ENCODE measurements at regions not wholly inside any gene's neighbourhood (a gene's known extent, or its start where the extent isn't known, plus 50 kb on each side); places are given as distances from the start of the nearest gene placed in this dataset.

DNA sequence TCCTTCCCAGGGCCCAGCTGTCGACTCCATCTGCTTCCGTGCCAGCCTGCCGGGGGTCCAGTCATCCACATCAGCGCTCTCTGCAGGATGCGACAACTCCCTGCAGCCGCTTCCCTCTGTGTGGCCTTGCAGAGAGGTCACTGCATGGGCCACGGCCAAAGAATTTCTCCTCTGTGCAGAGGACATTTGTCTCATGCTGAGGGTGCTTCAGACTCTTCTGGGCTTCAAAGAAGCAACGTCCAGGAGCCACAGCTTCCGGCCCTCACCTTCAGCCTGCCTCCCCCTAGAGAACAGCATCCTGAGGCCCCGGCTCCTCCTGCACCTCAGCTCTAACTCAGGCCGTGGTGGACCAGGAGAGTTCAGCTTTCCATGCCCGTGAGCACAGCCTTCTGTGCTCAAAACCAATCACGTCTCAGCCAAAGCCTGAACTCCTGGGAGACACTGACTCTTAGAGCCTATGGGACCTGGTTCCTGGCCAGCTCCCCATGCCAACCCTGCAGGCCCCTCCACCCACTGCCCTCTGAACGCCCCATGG lies 258.9 kb downstream of the BRD1 start:
- no peak for TF ChIP-seq POLR2AphosphoS5 (IDR thresholded peaks at IDR 0.05; ENCODE audit: low read depth, low read length)
- TF ChIP-seq, protein P1, sequence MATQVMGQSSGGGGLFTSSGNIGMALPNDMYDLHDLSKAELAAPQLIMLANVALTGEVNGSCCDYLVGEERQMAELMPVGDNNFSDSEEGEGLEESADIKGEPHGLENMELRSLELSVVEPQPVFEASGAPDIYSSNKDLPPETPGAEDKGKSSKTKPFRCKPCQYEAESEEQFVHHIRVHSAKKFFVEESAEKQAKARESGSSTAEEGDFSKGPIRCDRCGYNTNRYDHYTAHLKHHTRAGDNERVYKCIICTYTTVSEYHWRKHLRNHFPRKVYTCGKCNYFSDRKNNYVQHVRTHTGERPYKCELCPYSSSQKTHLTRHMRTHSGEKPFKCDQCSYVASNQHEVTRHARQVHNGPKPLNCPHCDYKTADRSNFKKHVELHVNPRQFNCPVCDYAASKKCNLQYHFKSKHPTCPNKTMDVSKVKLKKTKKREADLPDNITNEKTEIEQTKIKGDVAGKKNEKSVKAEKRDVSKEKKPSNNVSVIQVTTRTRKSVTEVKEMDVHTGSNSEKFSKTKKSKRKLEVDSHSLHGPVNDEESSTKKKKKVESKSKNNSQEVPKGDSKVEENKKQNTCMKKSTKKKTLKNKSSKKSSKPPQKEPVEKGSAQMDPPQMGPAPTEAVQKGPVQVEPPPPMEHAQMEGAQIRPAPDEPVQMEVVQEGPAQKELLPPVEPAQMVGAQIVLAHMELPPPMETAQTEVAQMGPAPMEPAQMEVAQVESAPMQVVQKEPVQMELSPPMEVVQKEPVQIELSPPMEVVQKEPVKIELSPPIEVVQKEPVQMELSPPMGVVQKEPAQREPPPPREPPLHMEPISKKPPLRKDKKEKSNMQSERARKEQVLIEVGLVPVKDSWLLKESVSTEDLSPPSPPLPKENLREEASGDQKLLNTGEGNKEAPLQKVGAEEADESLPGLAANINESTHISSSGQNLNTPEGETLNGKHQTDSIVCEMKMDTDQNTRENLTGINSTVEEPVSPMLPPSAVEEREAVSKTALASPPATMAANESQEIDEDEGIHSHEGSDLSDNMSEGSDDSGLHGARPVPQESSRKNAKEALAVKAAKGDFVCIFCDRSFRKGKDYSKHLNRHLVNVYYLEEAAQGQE (IDR thresholded peaks at IDR 0.05; ENCODE audit: insufficient read depth in 1 of 2, low read depth in 2 of 2, low read length in 1 of 2) = no peak
- TF ChIP-seq, protein P2, sequence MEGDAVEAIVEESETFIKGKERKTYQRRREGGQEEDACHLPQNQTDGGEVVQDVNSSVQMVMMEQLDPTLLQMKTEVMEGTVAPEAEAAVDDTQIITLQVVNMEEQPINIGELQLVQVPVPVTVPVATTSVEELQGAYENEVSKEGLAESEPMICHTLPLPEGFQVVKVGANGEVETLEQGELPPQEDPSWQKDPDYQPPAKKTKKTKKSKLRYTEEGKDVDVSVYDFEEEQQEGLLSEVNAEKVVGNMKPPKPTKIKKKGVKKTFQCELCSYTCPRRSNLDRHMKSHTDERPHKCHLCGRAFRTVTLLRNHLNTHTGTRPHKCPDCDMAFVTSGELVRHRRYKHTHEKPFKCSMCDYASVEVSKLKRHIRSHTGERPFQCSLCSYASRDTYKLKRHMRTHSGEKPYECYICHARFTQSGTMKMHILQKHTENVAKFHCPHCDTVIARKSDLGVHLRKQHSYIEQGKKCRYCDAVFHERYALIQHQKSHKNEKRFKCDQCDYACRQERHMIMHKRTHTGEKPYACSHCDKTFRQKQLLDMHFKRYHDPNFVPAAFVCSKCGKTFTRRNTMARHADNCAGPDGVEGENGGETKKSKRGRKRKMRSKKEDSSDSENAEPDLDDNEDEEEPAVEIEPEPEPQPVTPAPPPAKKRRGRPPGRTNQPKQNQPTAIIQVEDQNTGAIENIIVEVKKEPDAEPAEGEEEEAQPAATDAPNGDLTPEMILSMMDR (IDR thresholded peaks at IDR 0.05) = no peak

Measured in Panc1 (cell line).